Spleen (tissue), 11 donors: ENCODE measurements at regions not wholly inside any gene's neighbourhood (a gene's known extent, or its start where the extent isn't known, plus 50 kb on each side); places are given as distances from the start of the nearest gene placed in this dataset.

Experiments
- DNase-seq: peaks from one replicate; pipeline ENCODE4 v3.0.0-alpha.2; 2020
- H3K27ac ChIP-seq, 8 donors: fragments of 200-600 bp; sonication (generic) in 7 of 8; 1 replicate in 4 of 8; 2 replicates in 4 of 8; pipeline versions ENCODE4 v1.5.0 to v1.8.0; 2016 to 2021; ENCODE audit warnings: inconsistent platforms in 4 of 8, mild to moderate bottlenecking in 4 of 8, moderate library complexity in 1 of 8
- H3K27me3 ChIP-seq, 7 donors: fragments of 200-600 bp; sonication (generic) in 6 of 7; replicated peaks in 1 of 7; 1 replicate in 4 of 7; 2 replicates in 3 of 7; pipeline versions ENCODE4 v1.5.0 to v1.8.0; 2016 to 2021; ENCODE audit warnings: inconsistent platforms in 3 of 7, mild to moderate bottlenecking in 1 of 7
- H3K36me3 ChIP-seq, 6 donors: fragments of 200-600 bp; sonication (generic) in 5 of 6; 1 replicate in 4 of 6; 2 replicates in 2 of 6; pipeline versions ENCODE4 v1.5.0 to v1.8.0; 2016 to 2021; ENCODE audit warnings: inconsistent platforms in 2 of 6
- H3K4me1 ChIP-seq, 6 donors: fragments of 200-600 bp; sonication (generic) in 5 of 6; 1 replicate in 3 of 6; 2 replicates in 3 of 6; pipeline versions ENCODE4 v1.5.0 to v1.8.0; 2016 to 2021; ENCODE audit warnings: inconsistent platforms in 3 of 6
- H3K4me3 ChIP-seq, 8 donors: fragments of 200-600 bp; sonication (generic) in 7 of 8; 1 replicate in 4 of 8; 2 replicates in 4 of 8; pipeline versions ENCODE4 v1.5.0 to v1.8.0; 2016 to 2021; ENCODE audit warnings: inconsistent platforms in 4 of 8, mild to moderate bottlenecking in 4 of 8, moderate library complexity in 2 of 8
- H3K9me3 ChIP-seq, 8 donors: fragments of 200-600 bp; sonication (generic) in 7 of 8; 1 replicate in 4 of 8; 2 replicates in 4 of 8; pipeline versions ENCODE4 v1.5.0 to v1.8.0; 2016 to 2021; ENCODE audit warnings: inconsistent platforms in 4 of 8
- POLR2A ChIP-seq, 3 donors: fragments of 450-650 bp; IDR thresholded peaks; one replicate each; pipeline ENCODE4 v1.5.1; 2017; ENCODE audit warnings: antibody characterized with exemption in 3 of 3, mild to moderate bottlenecking in 1 of 3
- POLR2AphosphoS5 ChIP-seq, 3 donors: sonication (generic); formaldehyde crosslinking; IDR thresholded peaks; one replicate each; pipeline ENCODE4 v1.5.1; 2017; ENCODE audit warnings: antibody characterized with exemption in 3 of 3
- WGBS, 5 donors: extraction: QIAGEN DNeasy Blood & Tissue Kit in 3 of 5; methylation state at CpG; one replicate each; pipeline versions ENCODE4 v1.1.5 to v1.1.7; 2013 to 2018; 5-methylcytosine and 5-hydroxymethylcytosine counted together
- intact Hi-C: fragments of 100-400 bp; cut with DNase I; formaldehyde crosslinking; loops from one replicate; pipeline ENCODE4 v1.15.0; 2023; ENCODE audit warnings: low total_unique reads
- TF ChIP-seq, protein P1 (sequence below), 11 experiments: fragments of 200-600 bp in 7 of 11; fragments of 450-650 bp in 4 of 11; sonication (generic) in 4 of 11; IDR thresholded peaks in 8 of 11; conservative IDR thresholded peaks in 3 of 11; 1 replicate in 7 of 11; 2 replicates in 4 of 11; pipeline versions ENCODE4 v1.4.0 to v1.8.0; 2016 to 2021; ENCODE audit warnings: antibody characterized with exemption in 11 of 11, inconsistent platforms in 4 of 11, mild to moderate bottlenecking in 1 of 11
- donor health status: healthy with polysubstance abuse.
- donor health status: DM: no; HTN: no; CAD: no; lungs with moderate emphysema.
- donor health status: DM: no; HTN: no; CAD: no.
- donor health status: Bipolar disorder and iron deficiency.
- donor health status: healthy.
- donor health status: DM: no; HTN: no; CAD: no.
- donor health status: DM: yes; HTN: yes; CAD: no.

DNA sequence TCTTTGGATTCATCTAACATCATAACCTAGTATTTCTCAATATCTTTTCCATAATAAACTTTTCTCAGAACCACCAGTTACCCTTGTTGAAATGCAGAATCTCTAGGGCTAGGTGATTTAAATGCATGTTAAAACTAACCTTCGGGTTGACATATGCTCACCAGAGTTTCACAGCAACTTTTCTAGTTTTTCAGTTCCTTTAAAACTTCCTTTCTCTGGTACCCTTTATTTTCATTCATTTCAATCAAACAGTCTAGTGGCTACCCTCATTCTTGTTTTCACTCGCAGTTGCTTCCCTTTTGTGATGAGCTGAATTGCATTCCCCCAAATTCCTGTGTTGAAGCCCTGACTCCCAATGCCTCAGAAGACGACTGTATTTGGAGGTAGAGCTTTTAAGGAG is 712.8 kb upstream of the CHRM3 start:
- no peak overlapping the region for H3K4me3 ChIP-seq
- H3K27me3 ChIP-seq, result no peaks in the 10 kb centered on the region
- TF ChIP-seq, protein P1, sequence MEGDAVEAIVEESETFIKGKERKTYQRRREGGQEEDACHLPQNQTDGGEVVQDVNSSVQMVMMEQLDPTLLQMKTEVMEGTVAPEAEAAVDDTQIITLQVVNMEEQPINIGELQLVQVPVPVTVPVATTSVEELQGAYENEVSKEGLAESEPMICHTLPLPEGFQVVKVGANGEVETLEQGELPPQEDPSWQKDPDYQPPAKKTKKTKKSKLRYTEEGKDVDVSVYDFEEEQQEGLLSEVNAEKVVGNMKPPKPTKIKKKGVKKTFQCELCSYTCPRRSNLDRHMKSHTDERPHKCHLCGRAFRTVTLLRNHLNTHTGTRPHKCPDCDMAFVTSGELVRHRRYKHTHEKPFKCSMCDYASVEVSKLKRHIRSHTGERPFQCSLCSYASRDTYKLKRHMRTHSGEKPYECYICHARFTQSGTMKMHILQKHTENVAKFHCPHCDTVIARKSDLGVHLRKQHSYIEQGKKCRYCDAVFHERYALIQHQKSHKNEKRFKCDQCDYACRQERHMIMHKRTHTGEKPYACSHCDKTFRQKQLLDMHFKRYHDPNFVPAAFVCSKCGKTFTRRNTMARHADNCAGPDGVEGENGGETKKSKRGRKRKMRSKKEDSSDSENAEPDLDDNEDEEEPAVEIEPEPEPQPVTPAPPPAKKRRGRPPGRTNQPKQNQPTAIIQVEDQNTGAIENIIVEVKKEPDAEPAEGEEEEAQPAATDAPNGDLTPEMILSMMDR (IDR thresholded peaks at IDR 0.05 in 8 of 11, conservative IDR thresholded peaks at IDR 0.05 in 3 of 11), result no peak
- TF ChIP-seq POLR2AphosphoS5 (IDR thresholded peaks at IDR 0.05) (no peak), POLR2A (IDR thresholded peaks at IDR 0.05) (no peak)
- 69 to 84% (median 80%) methylated on average over 3 of the region's 3 CpGs for WGBS, 5 donors
- H3K27ac ChIP-seq, result no peak overlapping the region
- no peak for DNase-seq
- H3K9me3 ChIP-seq, result peaks cover 0 to 7% (median 0%) of the 10 kb centered on the region in 8 donors
- intact Hi-C loops, result no loop called here
- no peaks in the 10 kb centered on the region for H3K36me3 ChIP-seq
- no peaks in the 10 kb centered on the region for H3K4me1 ChIP-seq

DNA sequence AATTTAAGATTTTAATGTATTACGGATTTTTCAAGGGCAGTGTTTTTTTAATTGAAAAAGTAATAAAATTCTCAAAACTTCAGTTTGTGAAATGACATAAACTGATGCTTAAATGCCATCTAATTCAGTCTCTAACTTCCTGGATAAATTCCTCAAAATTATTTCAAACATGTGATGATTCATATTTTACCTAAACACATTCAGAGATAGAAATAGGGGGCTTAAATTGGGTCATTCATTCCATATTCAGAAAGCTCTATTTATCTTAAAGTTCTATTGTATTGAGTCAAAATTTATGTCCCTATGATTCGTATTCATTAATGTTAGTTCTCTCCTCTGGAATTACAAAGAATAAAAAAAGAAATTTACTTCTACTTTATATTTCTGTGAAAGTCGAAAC is 713.6 kb upstream of the CHRM3 start:
- Histone ChIP-seq H3K27me3 (no peaks in the 10 kb centered on the region), H3K36me3 (no peaks in the 10 kb centered on the region), H3K9me3 (peaks cover 0 to 8% (median 0%) of the 10 kb centered on the region in 8 donors), H3K27ac (no peak overlapping the region), H3K4me1 (no peaks in the 10 kb centered on the region), H3K4me3 (no peak overlapping the region)
- 75 to 84% (median 78%) methylated on average over 3 of the region's 3 CpGs for WGBS, 5 donors
- intact Hi-C loops, result no loop called here
- no peak for DNase-seq
- TF ChIP-seq, protein P1 (IDR thresholded peaks at IDR 0.05 in 8 of 11, conservative IDR thresholded peaks at IDR 0.05 in 3 of 11), result no peak
- TF ChIP-seq POLR2AphosphoS5 (IDR thresholded peaks at IDR 0.05) (no peak), POLR2A (IDR thresholded peaks at IDR 0.05) (no peak)

DNA sequence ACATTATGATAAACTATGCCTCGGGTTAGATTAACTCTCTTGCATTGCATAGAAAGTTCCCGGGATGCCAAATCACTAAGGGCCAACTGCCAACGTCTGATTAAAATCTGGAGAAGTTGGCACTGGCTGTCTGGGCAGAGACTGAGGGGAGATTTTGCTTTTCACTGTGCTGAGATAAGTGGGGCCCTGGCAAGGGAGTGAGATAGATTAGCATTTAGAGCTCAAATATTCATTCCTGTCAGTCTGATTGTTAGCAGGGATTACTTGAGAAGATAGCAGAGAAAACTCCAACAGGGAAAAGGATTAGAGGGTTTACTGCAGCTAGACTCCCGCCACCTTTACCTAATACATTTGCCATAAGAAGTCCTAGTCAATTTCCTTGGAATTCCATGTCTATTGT is 714.1 kb upstream of the CHRM3 start:
- no peak for DNase-seq
- no peak for TF ChIP-seq POLR2AphosphoS5 (IDR thresholded peaks at IDR 0.05)
- TF ChIP-seq, protein P1 (IDR thresholded peaks at IDR 0.05 in 8 of 11, conservative IDR thresholded peaks at IDR 0.05 in 3 of 11), result no peak
- no peak for TF ChIP-seq POLR2A (IDR thresholded peaks at IDR 0.05)
- H3K9me3 ChIP-seq, result peaks cover 0 to 12% (median 3%) of the 10 kb centered on the region in 8 donors
- 31 to 58% (median 49%) methylated on average over 4 of the region's 4 CpGs for WGBS, 5 donors
- no peak overlapping the region for H3K27ac ChIP-seq
- no peaks in the 10 kb centered on the region for H3K27me3 ChIP-seq
- no peaks in the 10 kb centered on the region for H3K36me3 ChIP-seq
- H3K4me3 ChIP-seq, result no peak overlapping the region
- intact Hi-C loops, result no loop called here
- H3K4me1 ChIP-seq, result no peaks in the 10 kb centered on the region

DNA sequence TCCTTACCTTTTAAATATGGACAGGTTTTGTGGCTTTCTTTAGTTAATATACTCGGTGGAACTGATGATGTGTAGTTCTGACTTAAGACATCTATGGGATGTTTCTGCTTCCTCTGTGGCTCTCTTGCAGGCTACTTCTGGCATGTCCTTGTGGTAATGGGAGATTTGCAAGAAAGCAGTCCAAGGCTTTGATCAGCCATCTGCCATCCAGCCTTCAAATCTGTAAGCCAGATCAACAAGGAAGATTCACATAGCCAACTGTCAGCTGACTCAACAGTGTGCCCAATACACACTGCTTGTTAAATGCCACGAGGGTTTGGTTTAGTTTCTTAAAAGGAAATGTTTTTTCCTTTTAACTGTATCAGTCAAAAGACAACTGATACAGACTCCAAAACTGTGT is 722.2 kb upstream of the CHRM3 start:
- no peak for DNase-seq
- WGBS, 5 donors, result 36 to 58% (median 43%) methylated on average over 2 of the region's 2 CpGs

More for the DNA sequence above, 722.2 kb upstream of the CHRM3 start:
- intact Hi-C loops, result no loop called here
- H3K36me3 ChIP-seq, result no peaks in the 10 kb centered on the region
- TF ChIP-seq, protein P1 (IDR thresholded peaks at IDR 0.05 in 8 of 11, conservative IDR thresholded peaks at IDR 0.05 in 3 of 11), result no peak
- TF ChIP-seq POLR2AphosphoS5 (IDR thresholded peaks at IDR 0.05) (no peak), POLR2A (IDR thresholded peaks at IDR 0.05) (no peak)
- H3K4me1 ChIP-seq, result no peaks in the 10 kb centered on the region
- no peaks in the 10 kb centered on the region for H3K27me3 ChIP-seq
- H3K4me3 ChIP-seq, result no peak overlapping the region
- no peak overlapping the region for H3K27ac ChIP-seq
- H3K9me3 ChIP-seq, result peaks cover 0 to 19% (median 11%) of the 10 kb centered on the region in 8 donors
